H1 (cell line): ENCODE measurements at regions not wholly inside any gene's neighbourhood (a gene's known extent, or its start where the extent isn't known, plus 50 kb on each side); places are given as distances from the start of the nearest gene placed in this dataset.

Experiments
- POLR2A ChIP-seq, 2 experiments: IDR thresholded peaks; 1 replicate in 1 of 2; 2 replicates in 1 of 2; pipeline ENCODE4 v1.6.1; 2011; ENCODE audit warnings: low read depth in 2 of 2, low read length in 2 of 2, mild to moderate bottlenecking in 2 of 2; ENCODE audit errors: control extremely low read depth in 1 of 2
- POLR2AphosphoS5 ChIP-seq: IDR thresholded peaks from 2 replicates; pipeline ENCODE4 v1.6.1; 2011; ENCODE audit warnings: low read depth, low read length
- SIN3A ChIP-seq, 2 experiments: IDR thresholded peaks in 1 of 2; conservative IDR thresholded peaks in 1 of 2; 2 replicates each; pipeline ENCODE4 v1.6.1; 2011 to 2012; ENCODE audit warnings: low read length in 2 of 2, improper control_type of control experiment in 1 of 2, low read depth in 1 of 2, mild to moderate bottlenecking in 1 of 2

- no peak for TF ChIP-seq POLR2A (IDR thresholded peaks at IDR 0.05; ENCODE audit: control extremely low read depth in 1 of 2, low read depth in 2 of 2, low read length in 2 of 2)
- no peak for TF ChIP-seq POLR2AphosphoS5
- no peak for TF ChIP-seq SIN3A (conservative IDR thresholded peaks at IDR 0.05 in 1 of 2, IDR thresholded peaks at IDR 0.05 in 1 of 2; ENCODE audit: low read depth in 1 of 2, low read length in 2 of 2)
These were observed 898.6 kb upstream of the POT1 start for GRCh38 chr7:125828153-125828700.
